GM12872 (cell line): ENCODE measurements at regions not wholly inside any gene's neighbourhood (a gene's known extent, or its start where the extent isn't known, plus 50 kb on each side); places are given as distances from the start of the nearest gene placed in this dataset.

Source experiments
- CTCF ChIP-seq: IDR thresholded peaks from 3 replicates; pipeline ENCODE4 v1.5.1; 2011; ENCODE audit warnings: low read depth, mild to moderate bottlenecking, low read length, moderate library complexity; ENCODE audit not compliant: insufficient read depth

- no peak for TF ChIP-seq CTCF
These were observed 649.8 kb upstream of the SLC35B3 start for GRCh38 chr6:9085054-9085708.

GRCh38 chr6:9083108-9083507, 647.8 kb upstream of the SLC35B3 start:
- no peak for TF ChIP-seq CTCF

- no peak for TF ChIP-seq CTCF
These were observed 631.4 kb upstream of the SLC35B3 start for GRCh38 chr6:9066726-9067125.

GRCh38 chr6:9064156-9064555, 628.8 kb upstream of the SLC35B3 start:
- no peak for TF ChIP-seq CTCF

GRCh38 chr6:9062596-9062995, 627.3 kb upstream of the SLC35B3 start:
- no peak for TF ChIP-seq CTCF

GRCh38 chr6:9057937-9058336, 622.6 kb upstream of the SLC35B3 start:
- no peak for TF ChIP-seq CTCF

GRCh38 chr6:9056556-9056955, 621.2 kb upstream of the SLC35B3 start:
- no peak for TF ChIP-seq CTCF
